SIG-M5 treated with dmso at 0.1 percent for 504 hours (cell line): ENCODE measurements at regions not wholly inside any gene's neighbourhood (a gene's known extent, or its start where the extent isn't known, plus 50 kb on each side); places are given as distances from the start of the nearest gene placed in this dataset.
A peak's percentile ranks its signal among the peaks of the same experiment; 100 is the strongest.

ENCODE experiments used
- DNase-seq: peaks from one replicate; lab custom pipeline; 2025; ENCODE audit not compliant: unreplicated experiment; lab: John Stamatoyannopoulos, UW

DNA sequence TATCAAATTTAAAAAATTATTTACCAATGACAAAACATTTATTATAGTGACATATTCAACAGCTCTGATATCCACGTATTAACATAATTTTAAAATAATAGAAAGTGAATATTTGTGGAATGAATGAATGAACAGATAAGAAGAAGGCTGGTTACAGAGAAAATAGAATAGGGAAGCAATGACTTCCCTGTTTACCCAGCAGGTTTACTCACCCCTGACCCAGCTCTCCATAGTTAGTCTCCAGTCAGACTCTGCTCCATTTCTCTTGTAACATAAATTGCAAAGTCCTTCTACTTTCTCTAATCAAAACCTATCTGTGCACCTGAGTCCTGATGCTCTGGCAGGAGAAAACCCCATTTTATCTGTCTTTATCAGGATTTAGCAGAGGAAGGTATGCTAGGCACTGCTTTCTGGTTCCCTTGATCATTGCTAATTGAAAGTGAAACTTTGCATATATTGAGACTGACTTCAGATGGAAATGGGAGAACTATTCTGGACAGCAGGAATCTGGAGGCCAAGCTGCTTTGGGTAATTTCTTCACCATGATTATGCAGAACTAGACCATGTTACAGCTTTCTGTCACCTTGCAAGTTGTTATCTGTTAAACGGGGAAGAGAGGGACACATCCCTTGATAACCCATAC lies 363.0 kb downstream of the FAT4 start:
- DNase-seq = no peak

DNA sequence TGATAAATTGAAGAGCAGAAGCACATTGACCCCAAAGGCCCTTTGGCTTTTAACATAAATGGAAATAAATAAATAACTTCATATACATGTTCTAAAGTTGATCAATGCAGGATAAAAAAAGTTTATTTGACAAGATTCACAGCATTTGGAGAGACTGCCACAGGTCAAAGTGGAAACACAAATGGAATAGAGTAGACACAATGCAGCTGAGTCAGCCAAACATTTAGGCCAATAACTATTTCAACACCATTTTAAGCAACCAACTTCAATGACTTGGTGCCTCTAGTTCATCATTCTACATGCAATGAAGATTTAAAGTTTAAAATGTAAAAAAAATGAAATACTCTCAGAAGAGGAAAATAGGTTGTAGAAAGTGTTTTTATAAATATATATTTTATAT lies 365.2 kb downstream of the FAT4 start:
- DNase-seq = no peak

DNA sequence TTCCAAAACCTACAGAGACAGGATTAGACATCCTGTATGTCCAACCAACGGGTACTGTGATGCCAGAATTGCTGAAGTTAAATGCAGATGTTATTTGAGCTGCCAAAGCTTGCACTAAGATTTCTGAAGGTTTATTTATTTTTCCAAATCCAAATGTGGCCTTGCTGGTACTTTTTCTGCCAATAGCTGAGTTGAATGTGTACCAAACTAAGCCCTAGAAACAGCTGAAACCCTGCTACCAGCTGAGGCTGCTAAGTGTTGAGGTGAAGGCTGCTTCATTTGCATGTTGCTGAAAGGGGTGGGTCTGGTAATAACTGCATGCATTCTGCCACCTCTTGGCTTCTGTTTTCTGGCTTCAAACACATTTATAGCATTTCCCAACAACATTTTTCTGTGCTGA lies 366.5 kb downstream of the FAT4 start:
- no peak for DNase-seq

- DNase-seq = no peak
Measured at GRCh38 chr4:125682730-125683129, 368.0 kb downstream of the FAT4 start.

DNA sequence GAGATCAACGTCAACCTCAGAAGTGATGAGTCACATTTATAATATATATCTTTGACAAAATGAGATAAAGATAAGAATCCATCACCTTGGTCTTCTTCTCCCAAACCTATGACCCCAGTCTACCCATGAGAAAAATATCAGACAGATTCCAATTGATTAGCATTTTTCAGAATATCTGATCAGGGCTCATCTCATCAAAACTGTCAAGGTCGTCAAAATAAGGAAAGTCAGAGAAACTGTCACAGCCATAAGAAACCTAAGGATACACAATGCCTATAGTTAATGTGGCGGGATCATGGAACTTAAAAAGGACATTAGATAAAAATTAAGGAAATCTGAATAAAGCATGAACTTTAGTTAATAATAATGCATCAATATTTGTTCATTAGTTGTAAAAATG lies 374.1 kb downstream of the FAT4 start:
- no peak for DNase-seq

DNA sequence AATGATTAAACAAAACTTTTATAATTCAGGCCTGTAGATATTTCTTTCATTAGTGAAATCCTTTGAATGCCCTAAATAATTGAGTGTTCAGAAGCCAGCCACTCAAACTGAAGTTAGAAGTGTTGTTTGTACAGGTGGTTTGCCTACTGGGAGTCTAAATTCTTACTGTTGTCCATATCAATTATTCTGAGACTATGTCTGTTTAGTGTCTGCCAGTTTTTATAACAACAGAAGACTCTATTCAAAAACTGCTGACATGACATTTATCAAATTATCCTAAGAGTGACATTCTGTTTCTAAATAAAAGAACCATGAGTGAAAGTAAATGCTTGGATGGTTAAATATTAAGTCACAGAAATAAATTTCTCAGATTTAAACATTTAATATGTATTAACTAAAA lies 375.1 kb downstream of the FAT4 start:
- DNase-seq = no peak

DNA sequence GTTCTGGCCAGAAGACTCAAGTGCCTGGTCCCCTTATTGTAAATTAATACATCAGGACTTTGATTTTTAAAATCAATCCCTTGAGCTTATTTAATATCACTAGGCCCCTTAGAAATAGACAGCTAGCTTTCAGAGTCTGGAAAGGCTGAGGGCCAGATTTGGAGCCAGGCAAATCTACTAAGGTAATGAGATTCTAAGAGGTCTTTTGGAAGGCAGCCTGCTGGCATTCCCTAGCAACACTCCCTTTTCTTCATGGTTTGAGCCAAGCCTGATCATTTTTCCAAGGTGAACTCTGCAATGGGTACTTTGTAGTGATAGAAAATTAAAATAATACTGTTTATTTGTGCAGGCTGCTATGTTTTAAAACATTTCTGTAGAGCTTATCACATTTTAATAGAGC lies 378.5 kb downstream of the FAT4 start:
- no peak for DNase-seq

- no peak for DNase-seq
Measured at GRCh38 chr4:125702406-125702805, 387.7 kb downstream of the FAT4 start.

- DNase-seq = no peak
Measured at GRCh38 chr4:125703443-125703842, 388.7 kb downstream of the FAT4 start.

DNA sequence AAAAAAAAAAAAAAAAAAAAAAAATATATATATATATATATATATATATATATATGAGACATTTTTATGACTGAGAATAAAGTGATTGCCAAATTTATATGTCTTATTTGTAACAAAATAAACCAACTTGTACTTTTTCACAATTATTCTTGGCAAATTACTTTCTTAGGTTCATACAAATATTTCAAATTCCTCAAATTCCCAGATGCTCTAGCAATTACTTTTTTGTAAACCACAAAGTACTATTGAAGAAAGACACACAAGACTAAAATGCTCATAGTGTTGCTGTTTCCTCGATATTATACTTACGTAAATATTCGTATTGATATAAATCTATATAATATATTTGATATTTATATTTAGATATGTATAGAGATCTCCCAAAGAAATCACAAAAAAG lies 390.0 kb downstream of the FAT4 start:
- no peak for DNase-seq

DNA sequence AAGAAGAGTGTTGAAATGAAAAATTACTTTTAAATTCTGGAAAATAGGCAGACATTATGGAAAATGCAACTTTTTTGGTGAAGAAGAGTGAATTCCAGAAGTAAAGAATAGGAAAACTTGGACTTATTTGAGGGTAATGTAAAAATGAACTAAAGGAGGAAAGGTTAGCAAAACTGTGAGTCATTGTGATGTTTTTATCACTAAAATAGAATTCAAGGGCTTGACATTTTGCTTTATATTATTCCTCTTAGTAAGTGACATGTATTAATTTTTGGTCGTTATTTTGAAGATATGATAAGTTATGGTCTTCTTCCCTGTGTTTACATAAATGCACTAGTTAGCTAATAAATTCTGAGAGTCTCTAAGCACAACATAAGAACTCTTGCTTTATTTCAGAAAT lies 390.9 kb downstream of the FAT4 start:
- DNase-seq = no peak

- no peak for DNase-seq
Measured at GRCh38 chr4:125707397-125707796, 392.6 kb downstream of the FAT4 start.

GRCh38 chr4:125710766-125711165 lies 396.0 kb downstream of the FAT4 start:
- no peak for DNase-seq

- DNase-seq = no peak
Measured at GRCh38 chr4:125714049-125714448, 399.3 kb downstream of the FAT4 start.

DNA sequence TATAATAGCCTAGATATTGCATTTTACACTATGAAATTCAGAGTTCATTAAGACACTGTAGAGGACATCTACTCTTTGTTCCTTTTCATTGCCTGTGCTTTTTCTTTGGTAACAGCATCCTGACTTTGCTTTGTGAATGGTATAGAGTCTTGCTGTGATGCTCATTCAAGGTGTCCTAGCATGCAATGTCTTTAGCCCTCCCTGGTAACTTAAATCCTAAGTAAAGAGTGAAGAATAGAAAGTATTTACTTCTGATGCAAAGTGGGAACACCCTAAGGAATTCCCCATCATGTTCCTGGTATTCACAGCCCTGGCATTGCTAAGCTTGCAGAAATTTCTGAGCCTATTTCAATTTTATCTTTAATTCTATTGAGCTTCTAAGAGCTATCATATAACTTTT lies 400.1 kb downstream of the FAT4 start:
- no peak for DNase-seq

DNA sequence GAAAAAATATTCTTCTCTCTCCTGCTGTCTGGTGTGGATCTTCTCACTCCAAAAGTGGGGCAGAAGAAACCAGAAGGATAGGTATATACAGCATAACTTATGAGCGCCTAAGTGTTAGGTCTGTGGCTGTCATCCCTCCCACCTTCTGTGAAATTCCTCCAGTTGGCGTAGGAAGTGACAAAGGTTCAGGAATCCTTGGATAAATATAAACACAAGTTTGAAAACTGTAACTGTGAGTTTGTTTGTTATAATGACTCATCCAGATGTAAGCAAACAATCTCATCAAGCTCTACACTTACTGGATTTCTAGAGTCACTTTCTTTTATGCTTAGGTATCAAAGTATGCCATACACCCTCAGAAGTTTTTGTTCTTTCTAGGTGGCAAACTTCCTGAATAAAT lies 405.2 kb downstream of the FAT4 start:
- DNase-seq = peak; percentile 19

DNA sequence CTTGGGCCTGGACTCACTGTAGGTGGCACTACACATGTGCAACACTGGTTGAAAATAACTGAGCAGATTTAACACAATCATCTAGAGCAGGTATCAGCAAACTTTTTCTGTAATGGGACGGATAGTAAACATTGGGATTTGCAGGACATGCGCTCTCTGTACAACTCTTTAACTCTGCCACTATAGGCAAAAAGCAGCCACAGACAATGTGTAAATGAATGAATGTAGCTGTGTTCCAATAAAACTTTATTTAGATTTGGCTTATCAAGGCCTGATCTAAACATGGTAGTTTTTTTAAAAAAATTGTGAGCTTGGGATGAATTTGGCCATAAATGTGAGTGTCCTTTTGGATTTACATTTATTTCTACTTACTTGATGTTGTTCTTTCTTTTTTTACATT lies 407.3 kb downstream of the FAT4 start:
- no peak for DNase-seq

- DNase-seq = no peak
Measured at GRCh38 chr4:125725957-125726525, 411.3 kb downstream of the FAT4 start.

DNA sequence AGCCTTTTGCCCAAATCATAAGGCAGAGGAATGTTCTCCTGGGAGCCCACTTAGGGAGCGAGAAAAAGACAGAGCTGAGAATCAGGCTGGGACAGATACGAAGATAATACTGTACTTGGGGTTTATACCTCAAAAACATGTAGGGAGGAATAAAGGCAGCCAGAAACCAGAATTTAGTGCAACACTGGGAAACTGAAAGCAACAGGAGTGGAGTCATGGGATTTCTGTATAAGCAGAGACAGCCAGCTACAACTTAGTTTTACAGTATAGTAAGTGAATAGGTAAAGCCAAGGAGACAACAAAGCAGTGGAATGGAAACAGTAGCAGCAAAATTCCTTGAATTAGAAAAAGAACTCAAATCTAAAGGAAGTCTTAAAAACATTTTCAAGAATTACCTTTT lies 413.2 kb downstream of the FAT4 start:
- no peak for DNase-seq

DNA sequence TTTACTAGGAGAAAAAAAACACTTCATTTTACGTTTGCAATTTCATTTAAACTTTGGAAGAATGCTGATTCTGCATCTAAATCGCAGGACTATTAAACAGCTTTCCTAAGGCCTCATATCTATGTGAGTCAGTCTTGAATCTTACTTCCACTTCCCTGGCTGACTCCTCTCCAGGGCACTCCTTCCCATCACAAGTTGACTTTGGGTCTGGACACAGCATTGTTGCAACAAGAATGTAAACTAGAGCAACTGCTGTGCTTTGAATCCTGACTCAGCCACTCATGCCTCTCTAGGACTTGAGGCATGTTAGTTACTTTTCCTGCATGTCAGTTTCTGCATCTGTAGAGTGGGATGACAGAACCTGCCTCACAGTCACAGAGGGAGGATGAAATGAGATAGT lies 413.8 kb downstream of the FAT4 start:
- DNase-seq = no peak

DNA sequence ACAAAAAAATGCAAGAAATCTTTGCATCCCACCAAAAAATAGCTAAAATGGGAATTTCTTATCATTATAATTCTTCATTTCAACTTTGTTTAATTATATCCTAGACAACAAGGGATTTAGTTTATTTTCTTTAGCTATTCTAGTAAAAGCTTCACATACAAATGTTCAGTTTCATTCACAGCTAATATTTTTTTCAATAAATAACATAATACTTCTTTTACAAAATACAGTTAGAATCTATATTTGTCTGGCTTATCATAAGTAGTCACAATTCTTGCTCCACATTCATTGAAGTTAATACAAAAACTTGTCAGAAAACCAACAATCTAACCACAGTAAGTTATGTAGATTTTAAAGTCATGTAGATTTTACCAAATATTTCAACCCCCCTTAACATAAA lies 414.4 kb downstream of the FAT4 start:
- no peak for DNase-seq

- DNase-seq = no peak
Measured at GRCh38 chr4:125732632-125733031, 417.9 kb downstream of the FAT4 start.

DNA sequence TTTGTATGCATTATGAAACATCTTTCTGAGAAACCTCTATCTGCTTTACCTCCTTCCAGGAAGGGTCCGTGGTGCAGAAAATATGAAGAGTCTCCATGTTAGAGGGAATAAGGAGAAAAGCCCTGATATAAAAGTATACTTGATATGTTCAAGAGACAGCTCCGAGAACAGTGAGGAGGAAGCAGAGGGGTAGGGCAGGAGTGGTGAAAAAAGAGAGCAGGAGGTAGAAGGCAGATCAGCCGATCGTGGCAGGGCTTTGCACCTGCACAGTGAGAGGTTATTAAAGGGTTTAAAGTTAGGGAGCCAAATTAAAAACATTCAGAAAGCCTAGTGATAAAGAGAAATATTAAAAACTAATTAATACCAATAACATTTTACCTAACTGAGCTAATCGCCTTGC lies 419.7 kb downstream of the FAT4 start:
- DNase-seq = no peak
